ENCODE measurements at regions not wholly inside any gene's neighbourhood (a gene's known extent, or its start where the extent isn't known, plus 50 kb on each side); places are given as distances from the start of the nearest gene placed in this dataset.

GRCh38 chr6:8688821-8689220, 253.5 kb upstream of the SLC35B3 start:
- Histone ChIP-seq H3K27ac (no peak overlapping the region), H3K27me3 (no peaks in the 10 kb centered on the region), H3K4me1 (no peaks in the 10 kb centered on the region), H3K36me3 (no peaks in the 10 kb centered on the region), H3K4me3 (no peak overlapping the region), H3K9me3 (no peaks in the 10 kb centered on the region)
- intact Hi-C loops (cut with DNase I) = no loop called here
- ATAC-seq = no peak
- no peak for DNase-seq
- TF ChIP-seq CTCF (IDR thresholded peaks at IDR 0.05) = no peak

- H3K9me3 ChIP-seq = no peaks in the 10 kb centered on the region
- DNase-seq (no peak), ATAC-seq (no peak)
- no peak overlapping the region for H3K27ac ChIP-seq
- no peak overlapping the region for H3K4me3 ChIP-seq
- no peaks in the 10 kb centered on the region for H3K36me3 ChIP-seq
- no peaks in the 10 kb centered on the region for H3K27me3 ChIP-seq
- intact Hi-C loops (cut with DNase I) = no loop called here
- TF ChIP-seq CTCF (IDR thresholded peaks at IDR 0.05) = no peak
- no peaks in the 10 kb centered on the region for H3K4me1 ChIP-seq
Observed at GRCh38 chr6:8686077-8686476, 250.7 kb upstream of the SLC35B3 start.

- Histone ChIP-seq H3K4me3 (no peak overlapping the region), H3K27ac (no peak overlapping the region), H3K36me3 (no peaks in the 10 kb centered on the region), H3K27me3 (no peaks in the 10 kb centered on the region), H3K4me1 (no peaks in the 10 kb centered on the region), H3K9me3 (no peaks in the 10 kb centered on the region)
- ATAC-seq (no peak), DNase-seq (no peak)
- intact Hi-C loops (cut with DNase I) = no loop called here
- no peak for TF ChIP-seq CTCF (IDR thresholded peaks at IDR 0.05)
Observed at GRCh38 chr6:8683204-8683603, 247.9 kb upstream of the SLC35B3 start.

- Histone ChIP-seq H3K9me3 (no peaks in the 10 kb centered on the region), H3K4me3 (no peak overlapping the region), H3K4me1 (no peaks in the 10 kb centered on the region), H3K36me3 (no peaks in the 10 kb centered on the region), H3K27ac (no peak overlapping the region), H3K27me3 (no peaks in the 10 kb centered on the region)
- no peak for TF ChIP-seq CTCF (IDR thresholded peaks at IDR 0.05)
- intact Hi-C loops (cut with DNase I) = no loop called here
- DNase-seq (no peak), ATAC-seq (no peak)
Observed at GRCh38 chr6:8679823-8680222, 244.5 kb upstream of the SLC35B3 start.

- DNase-seq (no peak), ATAC-seq (no peak)
- H3K27me3 ChIP-seq = no peaks in the 10 kb centered on the region
- H3K27ac ChIP-seq = no peak overlapping the region
- H3K4me1 ChIP-seq = no peaks in the 10 kb centered on the region
- H3K4me3 ChIP-seq = no peak overlapping the region
- TF ChIP-seq CTCF (IDR thresholded peaks at IDR 0.05) = no peak
- intact Hi-C loops (cut with DNase I) = no loop called here
- H3K36me3 ChIP-seq = no peaks in the 10 kb centered on the region
- H3K9me3 ChIP-seq = no peaks in the 10 kb centered on the region
Observed at GRCh38 chr6:8678466-8678865, 243.1 kb upstream of the SLC35B3 start.

GRCh38 chr6:8674126-8674525, 238.8 kb upstream of the SLC35B3 start:
- intact Hi-C loops (cut with DNase I) = no loop called here
- ATAC-seq (no peak), DNase-seq (no peak)
- H3K36me3 ChIP-seq = no peaks in the 10 kb centered on the region
- H3K9me3 ChIP-seq = no peaks in the 10 kb centered on the region
- H3K4me1 ChIP-seq = no peaks in the 10 kb centered on the region
- no peaks in the 10 kb centered on the region for H3K27me3 ChIP-seq
- H3K27ac ChIP-seq = no peak overlapping the region
- H3K4me3 ChIP-seq = no peak overlapping the region
- no peak for TF ChIP-seq CTCF (IDR thresholded peaks at IDR 0.05)

Measured in upper lobe of right lung (tissue), 1 donor.